Glutamatergic neuron (in vitro differentiated cells): ENCODE measurements at regions not wholly inside any gene's neighbourhood (a gene's known extent, or its start where the extent isn't known, plus 50 kb on each side); places are given as distances from the start of the nearest gene placed in this dataset.
"Not testable (repeated sequence)": the region's sequence is repeated elsewhere in the genome, so short reads cannot be mapped to it uniquely, and the experiment has no call there.

Source experiments
- DNase-seq: peaks from one replicate; pipeline ENCODE4 v3.0.0; 2022
- H3K27ac Mint-ChIP-seq: one replicate; pipeline ENCODE4 v1.8.0; 2020; ENCODE audit warnings: mild to moderate bottlenecking, mixed read lengths, inconsistent platforms; ENCODE audit not compliant: unreplicated experiment
- H3K27me3 Mint-ChIP-seq: one replicate; pipeline ENCODE4 v1.8.0; 2020; ENCODE audit warnings: mild to moderate bottlenecking, moderate library complexity, mixed read lengths, inconsistent platforms; ENCODE audit not compliant: unreplicated experiment
- H3K36me3 Mint-ChIP-seq: one replicate; pipeline ENCODE4 v1.8.0; 2020; ENCODE audit warnings: mild to moderate bottlenecking, mixed read lengths, inconsistent platforms; ENCODE audit not compliant: unreplicated experiment
- H3K4me1 Mint-ChIP-seq: one replicate; pipeline ENCODE4 v1.8.0; 2020; ENCODE audit warnings: mild to moderate bottlenecking, low read depth, mixed read lengths, inconsistent platforms; ENCODE audit not compliant: unreplicated experiment
- H3K4me3 Mint-ChIP-seq: one replicate; pipeline ENCODE4 v1.8.0; 2020; ENCODE audit warnings: mild to moderate bottlenecking, mixed read lengths, inconsistent platforms; ENCODE audit not compliant: unreplicated experiment
- H3K9me3 Mint-ChIP-seq: one replicate; pipeline ENCODE4 v1.8.0; 2020; ENCODE audit warnings: mild to moderate bottlenecking, moderate library complexity, mixed read lengths, inconsistent platforms; ENCODE audit not compliant: unreplicated experiment
- TF ChIP-seq, protein P1 (sequence below): fragments of 200-600 bp; sonication (generic); IDR thresholded peaks from one replicate; pipeline ENCODE4 v1.5.0; 2021; ENCODE audit not compliant: partially characterized antibody, unreplicated experiment

DNA sequence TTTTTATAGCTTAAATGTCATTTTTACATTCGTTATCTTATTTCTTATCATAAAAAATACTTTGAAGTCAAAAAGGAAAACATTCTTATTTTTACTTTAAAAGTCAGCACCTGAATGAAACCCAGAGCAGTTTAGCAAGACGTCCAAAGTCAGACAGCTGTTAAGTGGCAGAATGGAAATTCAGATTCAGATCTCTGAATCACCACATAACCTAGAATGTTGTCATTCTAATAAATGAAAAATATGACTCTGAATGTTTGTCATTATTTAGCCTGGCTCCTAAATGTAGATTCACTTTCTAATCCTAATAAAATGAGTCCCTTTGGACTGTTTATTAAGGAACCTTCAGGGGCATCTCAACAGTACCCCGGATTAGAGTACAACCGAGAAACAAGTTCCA lies 75.2 kb upstream of the RGS7 start:
- TF ChIP-seq, protein P1, sequence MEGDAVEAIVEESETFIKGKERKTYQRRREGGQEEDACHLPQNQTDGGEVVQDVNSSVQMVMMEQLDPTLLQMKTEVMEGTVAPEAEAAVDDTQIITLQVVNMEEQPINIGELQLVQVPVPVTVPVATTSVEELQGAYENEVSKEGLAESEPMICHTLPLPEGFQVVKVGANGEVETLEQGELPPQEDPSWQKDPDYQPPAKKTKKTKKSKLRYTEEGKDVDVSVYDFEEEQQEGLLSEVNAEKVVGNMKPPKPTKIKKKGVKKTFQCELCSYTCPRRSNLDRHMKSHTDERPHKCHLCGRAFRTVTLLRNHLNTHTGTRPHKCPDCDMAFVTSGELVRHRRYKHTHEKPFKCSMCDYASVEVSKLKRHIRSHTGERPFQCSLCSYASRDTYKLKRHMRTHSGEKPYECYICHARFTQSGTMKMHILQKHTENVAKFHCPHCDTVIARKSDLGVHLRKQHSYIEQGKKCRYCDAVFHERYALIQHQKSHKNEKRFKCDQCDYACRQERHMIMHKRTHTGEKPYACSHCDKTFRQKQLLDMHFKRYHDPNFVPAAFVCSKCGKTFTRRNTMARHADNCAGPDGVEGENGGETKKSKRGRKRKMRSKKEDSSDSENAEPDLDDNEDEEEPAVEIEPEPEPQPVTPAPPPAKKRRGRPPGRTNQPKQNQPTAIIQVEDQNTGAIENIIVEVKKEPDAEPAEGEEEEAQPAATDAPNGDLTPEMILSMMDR: no peak
- Mint-ChIP-seq H3K9me3 (peaks cover 7% of the 10 kb centered on the region), H3K4me1 (no peaks in the 10 kb centered on the region)

DNA sequence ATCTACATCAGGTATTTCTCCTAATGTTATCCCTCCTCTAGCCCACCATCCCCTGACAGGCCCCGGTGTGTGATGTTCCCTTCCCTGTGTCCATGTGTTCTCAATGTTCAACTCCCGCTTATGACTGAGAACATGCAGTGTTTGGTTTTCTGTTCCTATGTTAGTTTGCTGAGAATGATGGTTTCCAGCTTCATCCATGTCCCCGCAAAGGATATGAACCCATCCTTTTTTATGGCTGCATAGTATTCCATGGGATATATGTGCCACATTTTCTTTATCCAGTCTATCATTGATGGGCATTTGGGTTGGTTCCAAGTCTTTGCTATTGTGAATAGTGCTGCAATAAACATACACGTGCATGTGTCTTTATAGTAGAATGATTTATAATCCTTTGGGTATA lies 68.1 kb upstream of the RGS7 start:
- DNase-seq, H3K36me3 Mint-ChIP-seq, H3K4me1 Mint-ChIP-seq, H3K9me3 Mint-ChIP-seq, H3K27me3 Mint-ChIP-seq: not testable (repeated sequence)
- peak overlapping the region; percentile 77 for H3K27ac Mint-ChIP-seq
- H3K4me3 Mint-ChIP-seq: peak overlapping the region; percentile 78

More for the DNA sequence above, 75.2 kb upstream of the RGS7 start:
- Mint-ChIP-seq H3K36me3 (peaks cover 16% of the 10 kb centered on the region), H3K27me3 (peaks cover 3% of the 10 kb centered on the region), H3K27ac (no peak overlapping the region), H3K4me3 (no peak overlapping the region)
- no peak for DNase-seq

DNA sequence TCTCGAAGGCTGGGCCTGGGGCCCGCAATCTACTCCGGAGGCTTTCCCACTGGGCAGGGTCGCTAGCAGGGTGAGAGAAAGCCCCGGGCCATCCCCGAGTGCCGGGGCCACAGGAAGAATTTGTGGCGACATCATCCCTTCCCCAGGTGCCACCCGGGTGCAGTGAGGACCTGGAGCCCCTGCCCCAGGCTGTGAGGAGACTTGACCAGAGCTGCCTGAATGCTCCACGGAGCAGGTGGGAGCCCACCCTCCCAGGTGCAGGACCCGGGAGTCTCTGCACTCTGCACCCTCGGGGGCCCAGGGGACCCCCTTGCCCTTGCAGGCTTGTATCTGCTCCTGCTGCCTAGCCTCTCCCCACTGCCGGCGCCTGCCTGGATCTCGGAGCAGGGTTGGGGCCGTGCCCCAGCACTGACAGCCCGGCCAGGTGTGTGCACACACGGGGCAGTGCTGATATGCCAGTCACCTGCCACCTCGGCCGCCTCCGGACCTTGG lies 67.5 kb upstream of the RGS7 start:
- Mint-ChIP-seq H3K4me3 (peak overlapping the region; percentile 78), H3K9me3 (peaks cover 6% of the 10 kb centered on the region), H3K27ac (no peak overlapping the region), H3K4me1 (no peaks in the 10 kb centered on the region), H3K36me3 (peaks cover 9% of the 10 kb centered on the region), H3K27me3 (peaks cover 6% of the 10 kb centered on the region)
- TF ChIP-seq, protein P1: no peak
- DNase-seq: no peak

DNA sequence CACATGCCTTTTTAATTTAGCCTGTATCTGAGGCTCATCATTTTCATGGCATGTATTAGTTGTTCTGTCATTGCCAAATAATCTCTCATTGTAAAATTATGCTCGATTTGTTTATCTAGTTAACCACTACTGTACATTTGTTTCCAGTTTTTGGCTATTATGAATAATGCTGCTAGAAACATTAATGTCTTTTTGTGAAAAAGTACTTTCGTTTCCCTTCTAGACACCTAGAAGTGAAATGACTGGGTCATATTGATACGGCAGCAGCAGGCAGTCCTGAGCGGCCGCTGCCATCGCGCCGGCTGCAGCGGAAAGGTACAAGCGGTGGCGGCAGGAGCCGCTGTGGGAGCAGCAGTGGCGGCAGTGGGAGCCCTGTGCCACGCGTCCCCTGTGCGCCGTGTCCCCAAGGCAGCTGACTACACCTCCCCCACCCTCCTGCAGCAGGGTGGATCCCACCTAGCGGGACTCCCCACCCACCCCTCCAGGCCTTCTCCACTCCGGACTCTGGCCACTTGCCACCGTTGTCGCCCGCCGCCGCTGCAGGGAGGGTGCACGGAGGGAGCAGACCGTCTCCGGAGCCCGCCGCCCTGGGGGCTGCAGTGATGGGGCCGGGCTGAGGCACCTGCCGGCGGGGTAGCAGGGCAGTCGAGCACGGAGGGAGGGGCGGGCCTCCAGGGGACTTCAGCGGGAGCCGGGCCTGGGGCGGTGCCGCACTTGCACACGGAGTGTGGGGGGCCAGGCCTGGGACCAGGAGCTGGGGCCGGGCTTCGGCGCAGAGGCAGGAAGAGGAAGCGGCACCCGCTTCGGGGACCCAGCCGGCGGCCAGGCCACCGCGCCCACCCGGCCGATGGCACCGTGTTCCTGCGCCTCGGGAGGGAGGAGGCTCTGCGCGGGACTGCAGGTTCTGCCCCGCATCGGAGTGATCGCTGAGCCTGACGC lies 66.8 kb upstream of the RGS7 start:
- H3K36me3 Mint-ChIP-seq: peaks cover 9% of the 10 kb centered on the region
- H3K9me3 Mint-ChIP-seq: peaks cover 6% of the 10 kb centered on the region
- TF ChIP-seq, protein P1: no peak
- peak overlapping the region; percentile 78 for H3K4me3 Mint-ChIP-seq
- H3K27ac Mint-ChIP-seq: no peak overlapping the region
- DNase-seq: peak; percentile 67
- H3K4me1 Mint-ChIP-seq: no peaks in the 10 kb centered on the region
- peaks cover 6% of the 10 kb centered on the region for H3K27me3 Mint-ChIP-seq

DNA sequence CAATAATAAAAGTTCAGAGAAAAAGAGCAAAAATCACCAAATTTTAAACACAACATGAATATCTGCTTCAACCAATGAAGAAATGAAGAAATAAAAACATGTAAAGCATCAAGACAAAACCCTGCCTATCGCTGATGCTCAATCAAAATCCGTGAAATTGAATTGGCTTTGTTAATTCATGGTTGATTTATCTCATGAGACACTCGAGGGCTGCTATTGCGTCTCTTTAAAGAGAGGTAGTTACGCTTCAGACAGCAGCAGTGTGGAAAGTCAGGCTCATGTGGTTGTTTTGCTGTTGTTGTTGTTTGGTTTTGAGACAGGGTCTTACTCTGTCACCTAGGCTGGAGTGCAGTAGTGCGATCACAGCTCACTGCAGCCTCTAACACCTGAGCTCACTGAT lies 65.5 kb upstream of the RGS7 start:
- peaks cover 13% of the 10 kb centered on the region for H3K36me3 Mint-ChIP-seq
- peaks cover 8% of the 10 kb centered on the region for H3K27me3 Mint-ChIP-seq
- no peak for DNase-seq
- peaks cover 6% of the 10 kb centered on the region for H3K9me3 Mint-ChIP-seq
- no peak overlapping the region for H3K4me3 Mint-ChIP-seq
- TF ChIP-seq, protein P1: no peak
- no peak overlapping the region for H3K27ac Mint-ChIP-seq
- peaks cover 3% of the 10 kb centered on the region for H3K4me1 Mint-ChIP-seq
